ENCODE measurements at regions not wholly inside any gene's neighbourhood (a gene's known extent, or its start where the extent isn't known, plus 50 kb on each side); places are given as distances from the start of the nearest gene placed in this dataset.

- H3K4me1 ChIP-seq (ENCODE audit: control insufficient read depth in 1 of 2, insufficient read depth in 1 of 2, low read depth in 1 of 2, low read length in 1 of 2) = peaks cover 61 to 78% of the 10 kb centered on the region in 2 experiments
Observed at GRCh38 chr6:25012657-25013056, 76.9 kb upstream of the RIPOR2 start.

DNA sequence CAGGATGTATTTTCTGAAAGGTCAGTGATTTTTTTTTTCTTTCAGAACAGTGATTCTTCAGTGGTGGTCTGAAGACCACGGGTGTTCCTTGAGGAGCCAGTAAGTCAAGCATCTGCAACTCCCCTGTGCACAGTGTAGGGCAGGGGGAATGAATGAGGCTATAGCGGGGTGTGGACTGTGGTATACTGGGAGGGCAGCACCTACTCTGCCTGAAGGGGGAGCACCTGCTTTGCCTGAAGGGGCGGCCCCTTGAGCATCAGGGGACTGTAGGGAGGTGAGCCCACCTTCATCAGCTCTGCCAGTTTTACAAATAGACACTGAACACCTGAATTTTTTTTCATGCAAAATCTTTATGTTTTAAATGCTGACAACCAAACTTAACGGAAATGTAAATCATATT is 77.5 kb upstream of the RIPOR2 start:
- TF ChIP-seq, protein P1, sequence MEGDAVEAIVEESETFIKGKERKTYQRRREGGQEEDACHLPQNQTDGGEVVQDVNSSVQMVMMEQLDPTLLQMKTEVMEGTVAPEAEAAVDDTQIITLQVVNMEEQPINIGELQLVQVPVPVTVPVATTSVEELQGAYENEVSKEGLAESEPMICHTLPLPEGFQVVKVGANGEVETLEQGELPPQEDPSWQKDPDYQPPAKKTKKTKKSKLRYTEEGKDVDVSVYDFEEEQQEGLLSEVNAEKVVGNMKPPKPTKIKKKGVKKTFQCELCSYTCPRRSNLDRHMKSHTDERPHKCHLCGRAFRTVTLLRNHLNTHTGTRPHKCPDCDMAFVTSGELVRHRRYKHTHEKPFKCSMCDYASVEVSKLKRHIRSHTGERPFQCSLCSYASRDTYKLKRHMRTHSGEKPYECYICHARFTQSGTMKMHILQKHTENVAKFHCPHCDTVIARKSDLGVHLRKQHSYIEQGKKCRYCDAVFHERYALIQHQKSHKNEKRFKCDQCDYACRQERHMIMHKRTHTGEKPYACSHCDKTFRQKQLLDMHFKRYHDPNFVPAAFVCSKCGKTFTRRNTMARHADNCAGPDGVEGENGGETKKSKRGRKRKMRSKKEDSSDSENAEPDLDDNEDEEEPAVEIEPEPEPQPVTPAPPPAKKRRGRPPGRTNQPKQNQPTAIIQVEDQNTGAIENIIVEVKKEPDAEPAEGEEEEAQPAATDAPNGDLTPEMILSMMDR (IDR thresholded peaks at IDR 0.05) = no peak
- Histone ChIP-seq H3K4me3 (ENCODE audit: low read depth in 1 of 2, low read length in 1 of 2) (no peak overlapping the region), H3K9me3 (no peaks in the 10 kb centered on the region), H3K27ac (no peak overlapping the region), H3K36me3 (no peaks in the 10 kb centered on the region), H3K27me3 (no peaks in the 10 kb centered on the region), H3K4me1 (ENCODE audit: control insufficient read depth in 1 of 2, insufficient read depth in 1 of 2, low read depth in 1 of 2, low read length in 1 of 2) (peaks cover 60 to 76% of the 10 kb centered on the region in 2 experiments)

More at GRCh38 chr6:25012657-25013056, 76.9 kb upstream of the RIPOR2 start:
- H3K27ac ChIP-seq = no peak overlapping the region
- no peaks in the 10 kb centered on the region for H3K27me3 ChIP-seq
- H3K9me3 ChIP-seq = no peaks in the 10 kb centered on the region
- H3K4me3 ChIP-seq (ENCODE audit: low read depth in 1 of 2, low read length in 1 of 2) = no peak overlapping the region
- TF ChIP-seq, protein P1 (IDR thresholded peaks at IDR 0.05) = no peak
- H3K36me3 ChIP-seq = no peaks in the 10 kb centered on the region

GRCh38 chr6:25014369-25014768 is 78.6 kb upstream of the RIPOR2 start:
- no peaks in the 10 kb centered on the region for H3K9me3 ChIP-seq
- no peak overlapping the region for H3K27ac ChIP-seq
- no peak overlapping the region for H3K4me3 ChIP-seq (ENCODE audit: low read depth in 1 of 2, low read length in 1 of 2)
- H3K4me1 ChIP-seq (ENCODE audit: control insufficient read depth in 1 of 2, insufficient read depth in 1 of 2, low read depth in 1 of 2, low read length in 1 of 2) = peaks cover 50 to 66% of the 10 kb centered on the region in 2 experiments
- H3K27me3 ChIP-seq = no peaks in the 10 kb centered on the region
- no peaks in the 10 kb centered on the region for H3K36me3 ChIP-seq
- TF ChIP-seq, protein P1 (IDR thresholded peaks at IDR 0.05) = no peak

DNA sequence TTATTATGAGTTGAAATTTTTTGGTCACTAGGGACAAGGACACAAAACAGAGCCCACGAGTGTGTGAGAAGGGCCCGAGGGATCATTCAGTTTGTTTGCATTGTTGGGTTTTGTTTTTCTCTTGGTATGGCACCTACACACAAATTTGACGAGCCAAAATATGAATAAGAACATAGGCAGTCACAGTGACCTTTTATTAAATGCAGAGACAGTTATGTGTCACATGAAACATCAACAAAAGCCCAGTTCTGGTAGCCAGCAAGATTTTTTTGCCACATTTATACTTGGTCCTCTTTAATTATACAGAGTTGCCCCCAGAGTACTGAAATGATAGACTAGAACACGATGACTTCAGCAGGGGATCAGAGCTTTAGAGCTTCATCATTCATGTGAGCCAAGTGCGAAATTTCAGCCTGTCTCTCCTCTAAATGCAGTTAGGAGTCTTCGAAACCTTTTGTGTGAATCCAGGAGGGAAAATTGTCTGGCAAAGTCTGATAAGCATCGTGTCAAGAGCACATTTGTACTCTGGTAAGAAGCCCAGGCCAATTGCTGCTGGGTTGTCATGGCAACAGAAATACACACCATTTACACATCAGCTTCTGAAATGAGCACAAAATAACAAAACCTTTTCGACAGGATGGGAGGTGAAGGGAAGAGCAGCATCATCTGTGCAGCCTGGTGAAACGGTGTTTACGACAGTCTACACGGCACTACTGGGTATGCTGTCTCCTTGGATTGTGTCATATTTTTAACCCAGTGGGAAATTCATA is 79.2 kb upstream of the RIPOR2 start:
- H3K27ac ChIP-seq = no peak overlapping the region
- no peak overlapping the region for H3K4me3 ChIP-seq (ENCODE audit: low read depth in 1 of 2, low read length in 1 of 2)
- H3K4me1 ChIP-seq (ENCODE audit: control insufficient read depth in 1 of 2, insufficient read depth in 1 of 2, low read depth in 1 of 2, low read length in 1 of 2) = peaks cover 45 to 61% of the 10 kb centered on the region in 2 experiments

GRCh38 chr6:25016014-25016720 is 80.4 kb upstream of the RIPOR2 start:
- Histone ChIP-seq H3K27me3 (no peaks in the 10 kb centered on the region), H3K4me3 (ENCODE audit: low read depth in 1 of 2, low read length in 1 of 2) (no peak overlapping the region), H3K9me3 (no peaks in the 10 kb centered on the region), H3K27ac (peak overlapping the region; percentile 67), H3K4me1 (ENCODE audit: control insufficient read depth in 1 of 2, insufficient read depth in 1 of 2, low read depth in 1 of 2, low read length in 1 of 2) (peaks cover 40 to 58% of the 10 kb centered on the region in 2 experiments), H3K36me3 (no peaks in the 10 kb centered on the region)
- TF ChIP-seq, protein P1 (IDR thresholded peaks at IDR 0.05) = no peak

More for the DNA sequence above, 79.2 kb upstream of the RIPOR2 start:
- no peaks in the 10 kb centered on the region for H3K27me3 ChIP-seq
- H3K36me3 ChIP-seq = no peaks in the 10 kb centered on the region
- TF ChIP-seq, protein P1 (IDR thresholded peaks at IDR 0.05) = no peak
- no peaks in the 10 kb centered on the region for H3K9me3 ChIP-seq

Measured in neutrophil (primary cell).